ENCODE measurements at regions not wholly inside any gene's neighbourhood (a gene's known extent, or its start where the extent isn't known, plus 50 kb on each side); places are given as distances from the start of the nearest gene placed in this dataset.

GRCh38 chr18:67367540-67367939 lies 149.0 kb downstream of the DSEL start:
- TF ChIP-seq ZNF184 (tag by site-specific recombination; IDR thresholded peaks at IDR 0.05) (no peak), GLIS2 (tag by site-specific recombination; IDR thresholded peaks at IDR 0.05) (no peak)
